ENCODE measurements at regions not wholly inside any gene's neighbourhood (a gene's known extent, or its start where the extent isn't known, plus 50 kb on each side); places are given as distances from the start of the nearest gene placed in this dataset.

DNA sequence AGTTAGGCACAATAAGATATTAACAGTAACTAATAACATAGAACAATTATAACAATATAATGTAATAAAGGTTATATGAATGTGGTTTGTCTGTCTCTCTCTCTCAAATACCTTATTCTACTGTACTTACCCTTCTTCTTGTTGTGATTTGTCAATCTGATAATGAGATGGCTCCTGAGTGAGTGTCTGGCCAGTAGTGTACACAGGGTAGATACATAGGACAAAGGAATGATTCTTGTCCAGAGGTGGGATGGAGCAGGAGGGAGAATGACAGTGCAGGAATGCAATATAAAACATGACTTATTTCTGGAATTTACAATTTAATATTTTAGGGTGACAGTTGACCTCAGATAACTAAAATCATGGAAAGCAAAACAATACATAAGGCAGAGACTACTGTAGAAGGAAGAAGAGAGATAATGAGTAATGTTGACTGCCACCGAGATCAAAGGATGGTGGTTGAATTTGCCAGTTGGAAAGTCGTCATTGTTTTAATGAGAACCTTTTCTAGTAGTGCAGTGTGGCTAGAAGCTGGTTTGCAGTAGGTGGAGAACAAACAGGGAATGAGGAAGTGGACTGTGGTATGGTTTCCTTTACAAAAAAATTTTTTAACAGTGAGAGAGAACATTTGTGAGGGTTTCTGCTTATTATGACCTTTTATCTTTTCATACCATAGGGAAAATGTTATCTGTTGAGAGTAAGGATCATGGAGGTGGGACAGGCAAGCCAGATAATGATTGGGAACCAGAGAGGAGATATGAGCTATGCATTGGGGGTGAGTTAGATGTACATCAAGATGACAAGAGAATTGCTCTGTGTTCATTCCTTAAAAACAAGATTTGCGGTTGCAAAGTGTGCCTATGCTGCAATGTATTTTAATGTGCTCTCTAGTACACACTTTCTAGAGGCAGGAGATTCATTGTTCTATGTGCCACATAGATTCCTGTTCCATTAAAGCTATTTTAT lies 458.3 kb downstream of the BTG1 start:
- Mint-ChIP-seq H3K4me1 (ENCODE audit: low read depth) (peaks cover 7% of the 10 kb centered on the region), H3K27me3 (ENCODE audit: low read depth) (no peaks in the 10 kb centered on the region), H3K4me3 (ENCODE audit: unreplicated experiment) (no peak overlapping the region), H3K9me3 (ENCODE audit: low read depth) (no peaks in the 10 kb centered on the region), H3K36me3 (ENCODE audit: low read depth) (no peaks in the 10 kb centered on the region), H3K27ac (ENCODE audit: unreplicated experiment) (no peak overlapping the region)
- no peak for TF ChIP-seq CTCF (IDR thresholded peaks at IDR 0.05)
- DNase-seq (ENCODE audit: low spot score), result no peak

DNA sequence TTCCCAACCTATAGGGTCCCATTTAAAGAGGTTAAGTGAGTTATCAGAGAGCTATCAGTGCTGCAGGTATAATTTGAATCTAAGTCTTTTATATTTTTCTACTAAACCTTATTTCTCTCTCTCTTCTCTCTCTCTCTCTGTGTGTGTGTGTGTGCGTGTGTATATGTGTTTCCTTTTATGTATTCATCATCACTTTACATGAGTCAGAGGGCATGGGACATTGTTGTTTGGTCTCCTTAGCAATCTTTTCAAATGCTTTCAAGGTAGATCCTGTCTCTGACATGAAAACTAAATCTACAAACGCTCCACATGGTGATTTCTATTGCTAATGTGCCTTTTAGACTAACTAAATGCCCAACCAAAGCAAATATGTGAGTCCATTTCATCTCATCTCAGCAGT lies 459.7 kb downstream of the BTG1 start:
- Mint-ChIP-seq H3K27me3 (ENCODE audit: low read depth) (no peaks in the 10 kb centered on the region), H3K4me1 (ENCODE audit: low read depth) (peaks cover 7% of the 10 kb centered on the region), H3K9me3 (ENCODE audit: low read depth) (no peaks in the 10 kb centered on the region), H3K36me3 (ENCODE audit: low read depth) (no peaks in the 10 kb centered on the region), H3K27ac (ENCODE audit: unreplicated experiment) (no peak overlapping the region), H3K4me3 (ENCODE audit: unreplicated experiment) (no peak overlapping the region)
- TF ChIP-seq CTCF (IDR thresholded peaks at IDR 0.05), result no peak
- DNase-seq (ENCODE audit: low spot score), result no peak

- Mint-ChIP-seq H3K4me1 (ENCODE audit: low read depth) (no peaks in the 10 kb centered on the region), H3K4me3 (ENCODE audit: unreplicated experiment) (no peak overlapping the region), H3K27ac (ENCODE audit: unreplicated experiment) (no peak overlapping the region), H3K9me3 (ENCODE audit: low read depth) (no peaks in the 10 kb centered on the region), H3K27me3 (ENCODE audit: low read depth) (no peaks in the 10 kb centered on the region), H3K36me3 (ENCODE audit: low read depth) (no peaks in the 10 kb centered on the region)
- TF ChIP-seq CTCF (IDR thresholded peaks at IDR 0.05), result no peak
- DNase-seq (ENCODE audit: low spot score), result no peak
Observed at GRCh38 chr12:91681751-91682150, 463.9 kb downstream of the BTG1 start.

GRCh38 chr12:91680864-91681263 lies 464.8 kb downstream of the BTG1 start:
- Mint-ChIP-seq H3K9me3 (ENCODE audit: low read depth) (no peaks in the 10 kb centered on the region), H3K4me3 (ENCODE audit: unreplicated experiment) (no peak overlapping the region), H3K27ac (ENCODE audit: unreplicated experiment) (no peak overlapping the region), H3K4me1 (ENCODE audit: low read depth) (no peaks in the 10 kb centered on the region), H3K36me3 (ENCODE audit: low read depth) (no peaks in the 10 kb centered on the region), H3K27me3 (ENCODE audit: low read depth) (no peaks in the 10 kb centered on the region)
- no peak for TF ChIP-seq CTCF (IDR thresholded peaks at IDR 0.05)
- no peak for DNase-seq (ENCODE audit: low spot score)

DNA sequence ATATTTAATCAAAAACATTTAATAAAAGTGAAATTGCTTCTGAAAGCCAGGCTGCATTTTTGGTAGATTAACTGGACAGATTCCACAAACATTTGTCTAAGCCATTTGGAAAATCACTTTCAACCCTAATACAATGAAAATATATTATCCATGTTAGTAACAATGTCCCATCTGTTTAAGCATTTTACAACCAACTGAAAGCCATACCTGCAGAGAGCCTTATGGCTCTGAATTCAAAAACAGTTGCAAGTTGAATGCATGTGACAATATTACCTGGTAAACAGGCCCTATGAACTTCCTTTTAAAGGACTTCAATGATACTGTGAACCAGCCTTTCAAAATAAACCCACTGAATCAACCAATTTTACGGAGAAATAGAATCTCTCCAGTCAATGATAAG lies 468.1 kb downstream of the BTG1 start:
- DNase-seq (ENCODE audit: low spot score), result no peak
- Mint-ChIP-seq H3K27me3 (ENCODE audit: low read depth) (no peaks in the 10 kb centered on the region), H3K4me3 (ENCODE audit: unreplicated experiment) (no peak overlapping the region), H3K36me3 (ENCODE audit: low read depth) (no peaks in the 10 kb centered on the region), H3K9me3 (ENCODE audit: low read depth) (no peaks in the 10 kb centered on the region), H3K27ac (ENCODE audit: unreplicated experiment) (no peak overlapping the region), H3K4me1 (ENCODE audit: low read depth) (peaks cover 10% of the 10 kb centered on the region)
- no peak for TF ChIP-seq CTCF (IDR thresholded peaks at IDR 0.05)
